ENCODE measurements at regions not wholly inside any gene's neighbourhood (a gene's known extent, or its start where the extent isn't known, plus 50 kb on each side); places are given as distances from the start of the nearest gene placed in this dataset.

DNA sequence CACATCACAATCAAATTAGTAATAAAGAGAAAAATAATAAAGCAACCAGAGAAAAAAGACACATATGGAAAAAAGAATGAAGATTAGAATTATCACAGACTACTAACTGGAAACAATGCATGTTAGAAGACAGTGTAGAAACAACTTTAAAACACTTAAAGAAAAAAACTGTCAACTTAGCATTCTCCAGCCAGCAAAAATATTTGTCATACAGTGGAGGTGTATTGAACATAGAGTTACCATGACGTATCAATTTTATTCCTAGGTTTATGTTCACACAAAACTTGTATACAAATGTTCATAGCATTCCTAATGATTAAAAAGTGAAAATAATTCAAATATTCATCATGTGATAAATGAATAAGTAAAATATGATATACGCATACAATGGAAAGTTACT is 61.5 kb upstream of the ADAM23 start:
- H3K9ac ChIP-seq (ENCODE audit: control insufficient read depth, extremely low read depth, insufficient read depth, low read length) = no peak overlapping the region
- H3K4me1 ChIP-seq (ENCODE audit: control insufficient read depth, extremely low read depth, insufficient read depth, low read length) = no peaks in the 10 kb centered on the region
- H3K27ac ChIP-seq (ENCODE audit: control insufficient read depth, insufficient read depth, low read length) = no peak overlapping the region
- no peaks in the 10 kb centered on the region for H3K36me3 ChIP-seq (ENCODE audit: control insufficient read depth in 2 of 2, extremely low read depth in 1 of 2, insufficient read depth in 2 of 2, low read length in 2 of 2)
- no peaks in the 10 kb centered on the region for H4K20me1 ChIP-seq (ENCODE audit: control insufficient read depth, extremely low read depth, insufficient read depth, low read length)
- H3K9me3 ChIP-seq (ENCODE audit: control insufficient read depth, low read depth, low read length) = no peaks in the 10 kb centered on the region
- TF ChIP-seq, protein P1, sequence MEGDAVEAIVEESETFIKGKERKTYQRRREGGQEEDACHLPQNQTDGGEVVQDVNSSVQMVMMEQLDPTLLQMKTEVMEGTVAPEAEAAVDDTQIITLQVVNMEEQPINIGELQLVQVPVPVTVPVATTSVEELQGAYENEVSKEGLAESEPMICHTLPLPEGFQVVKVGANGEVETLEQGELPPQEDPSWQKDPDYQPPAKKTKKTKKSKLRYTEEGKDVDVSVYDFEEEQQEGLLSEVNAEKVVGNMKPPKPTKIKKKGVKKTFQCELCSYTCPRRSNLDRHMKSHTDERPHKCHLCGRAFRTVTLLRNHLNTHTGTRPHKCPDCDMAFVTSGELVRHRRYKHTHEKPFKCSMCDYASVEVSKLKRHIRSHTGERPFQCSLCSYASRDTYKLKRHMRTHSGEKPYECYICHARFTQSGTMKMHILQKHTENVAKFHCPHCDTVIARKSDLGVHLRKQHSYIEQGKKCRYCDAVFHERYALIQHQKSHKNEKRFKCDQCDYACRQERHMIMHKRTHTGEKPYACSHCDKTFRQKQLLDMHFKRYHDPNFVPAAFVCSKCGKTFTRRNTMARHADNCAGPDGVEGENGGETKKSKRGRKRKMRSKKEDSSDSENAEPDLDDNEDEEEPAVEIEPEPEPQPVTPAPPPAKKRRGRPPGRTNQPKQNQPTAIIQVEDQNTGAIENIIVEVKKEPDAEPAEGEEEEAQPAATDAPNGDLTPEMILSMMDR (optimal IDR thresholded peaks at IDR 0.05 in 1 of 3, IDR thresholded peaks at IDR 0.05 in 1 of 3, conservative IDR thresholded peaks at IDR 0.05 in 1 of 3; ENCODE audit: extremely low read depth in 1 of 3, insufficient read depth in 2 of 3, low read length in 3 of 3) = no peak
- no peak for TF ChIP-seq EZH2 (IDR thresholded peaks at IDR 0.05; ENCODE audit: low read length)
- no peaks in the 10 kb centered on the region for H3K9me1 ChIP-seq (ENCODE audit: control insufficient read depth, extremely low read depth, insufficient read depth, low read length)
- no peak overlapping the region for H3K4me2 ChIP-seq (ENCODE audit: control insufficient read depth, extremely low read depth, insufficient read depth, low read depth, low read length)
- no peak for FAIRE-seq
- H3K79me2 ChIP-seq (ENCODE audit: control insufficient read depth, insufficient read depth, low read length) = no peaks in the 10 kb centered on the region
- dilution Hi-C loops (cut with MboI; ENCODE audit: extremely low pct_ligation_motif_present, low sequenced_read_pairs) = no loop called here
- H3K4me3 ChIP-seq (ENCODE audit: control insufficient read depth in 2 of 3, extremely low read depth in 1 of 3, insufficient read depth in 2 of 3, low read depth in 1 of 3, low read length in 3 of 3) = no peak overlapping the region
- no peaks in the 10 kb centered on the region for H3K27me3 ChIP-seq (ENCODE audit: control insufficient read depth, extremely low read depth, insufficient read depth, low read length)
- H2AFZ ChIP-seq (ENCODE audit: control insufficient read depth, low read length) = no peak overlapping the region
- DNase-seq (ENCODE audit: low read depth, low spot score) = no peak

DNA sequence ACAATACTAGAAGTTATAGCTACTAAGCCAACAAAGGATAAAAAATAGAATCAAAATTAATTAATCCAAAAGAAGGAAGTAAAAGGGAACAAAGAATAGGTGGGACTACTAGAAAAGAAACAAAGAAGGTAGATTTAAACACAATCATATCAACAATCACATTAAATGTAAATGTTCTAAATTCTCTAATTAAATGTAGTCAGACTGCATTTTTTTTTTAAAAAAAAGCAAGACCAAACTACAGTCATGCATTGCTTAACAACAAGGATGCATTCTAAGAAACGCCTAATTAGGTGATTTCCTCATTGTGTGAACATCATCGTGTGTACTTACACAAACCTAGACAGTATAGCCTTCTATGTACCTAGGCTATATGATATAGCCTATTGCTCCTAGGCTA is 59.7 kb upstream of the ADAM23 start:
- Histone ChIP-seq H3K9ac (ENCODE audit: control insufficient read depth, extremely low read depth, insufficient read depth, low read length) (no peak overlapping the region), H3K36me3 (ENCODE audit: control insufficient read depth in 2 of 2, extremely low read depth in 1 of 2, insufficient read depth in 2 of 2, low read length in 2 of 2) (no peaks in the 10 kb centered on the region), H3K4me2 (ENCODE audit: control insufficient read depth, extremely low read depth, insufficient read depth, low read depth, low read length) (no peak overlapping the region), H3K27ac (ENCODE audit: control insufficient read depth, insufficient read depth, low read length) (no peak overlapping the region), H4K20me1 (ENCODE audit: control insufficient read depth, extremely low read depth, insufficient read depth, low read length) (no peaks in the 10 kb centered on the region), H3K9me3 (ENCODE audit: control insufficient read depth, low read depth, low read length) (no peaks in the 10 kb centered on the region), H3K9me1 (ENCODE audit: control insufficient read depth, extremely low read depth, insufficient read depth, low read length) (no peaks in the 10 kb centered on the region), H3K4me3 (ENCODE audit: control insufficient read depth in 2 of 3, extremely low read depth in 1 of 3, insufficient read depth in 2 of 3, low read depth in 1 of 3, low read length in 3 of 3) (no peak overlapping the region), H3K27me3 (ENCODE audit: control insufficient read depth, extremely low read depth, insufficient read depth, low read length) (no peaks in the 10 kb centered on the region), H3K79me2 (ENCODE audit: control insufficient read depth, insufficient read depth, low read length) (no peaks in the 10 kb centered on the region), H2AFZ (ENCODE audit: control insufficient read depth, low read length) (no peak overlapping the region), H3K4me1 (ENCODE audit: control insufficient read depth, extremely low read depth, insufficient read depth, low read length) (no peaks in the 10 kb centered on the region)
- DNase-seq (ENCODE audit: low read depth, low spot score) = no peak
- TF ChIP-seq EZH2 (IDR thresholded peaks at IDR 0.05; ENCODE audit: low read length) = no peak
- TF ChIP-seq, protein P1 (optimal IDR thresholded peaks at IDR 0.05 in 1 of 3, IDR thresholded peaks at IDR 0.05 in 1 of 3, conservative IDR thresholded peaks at IDR 0.05 in 1 of 3; ENCODE audit: extremely low read depth in 1 of 3, insufficient read depth in 2 of 3, low read length in 3 of 3) = no peak
- dilution Hi-C loops (cut with MboI; ENCODE audit: extremely low pct_ligation_motif_present, low sequenced_read_pairs) = no loop called here
- FAIRE-seq = no peak

Measured in keratinocyte (primary cell).